B cell (primary cell): ENCODE measurements at regions not wholly inside any gene's neighbourhood (a gene's known extent, or its start where the extent isn't known, plus 50 kb on each side); places are given as distances from the start of the nearest gene placed in this dataset.

Source experiments
- EZH2 ChIP-seq: IDR thresholded peaks from 2 replicates; pipeline ENCODE4 v1.6.1; 2012; ENCODE audit warnings: borderline replicate concordance, low read depth, mild to moderate bottlenecking, moderate library complexity, low read length; ENCODE audit not compliant: insufficient read depth, poor library complexity, severe bottlenecking
- TF ChIP-seq, protein P1 (sequence below): fragments of 200-600 bp; IDR thresholded peaks from one replicate; pipeline ENCODE4 v1.8.0; 2022; ENCODE audit warnings: antibody characterized with exemption, mild to moderate bottlenecking

DNA sequence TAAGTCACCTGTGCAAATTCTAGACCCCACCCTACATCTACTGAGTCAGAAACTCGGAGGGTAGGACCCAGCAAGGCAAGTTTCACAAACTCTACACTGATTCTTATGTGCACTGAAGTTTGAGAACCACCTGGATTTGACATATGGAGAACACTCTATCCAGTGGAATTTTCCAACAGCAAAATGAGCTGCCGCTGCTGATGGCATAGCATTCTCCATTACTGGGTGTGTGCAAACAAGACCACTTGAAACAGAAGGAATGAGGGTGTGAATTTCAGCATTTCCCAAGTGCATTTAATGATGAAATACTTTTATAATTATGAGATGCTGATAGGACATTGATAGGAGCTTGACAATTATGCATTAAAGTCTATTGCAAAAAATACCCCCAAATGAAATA, 229.1 kb upstream of the IL12B start:
- TF ChIP-seq, protein P1, sequence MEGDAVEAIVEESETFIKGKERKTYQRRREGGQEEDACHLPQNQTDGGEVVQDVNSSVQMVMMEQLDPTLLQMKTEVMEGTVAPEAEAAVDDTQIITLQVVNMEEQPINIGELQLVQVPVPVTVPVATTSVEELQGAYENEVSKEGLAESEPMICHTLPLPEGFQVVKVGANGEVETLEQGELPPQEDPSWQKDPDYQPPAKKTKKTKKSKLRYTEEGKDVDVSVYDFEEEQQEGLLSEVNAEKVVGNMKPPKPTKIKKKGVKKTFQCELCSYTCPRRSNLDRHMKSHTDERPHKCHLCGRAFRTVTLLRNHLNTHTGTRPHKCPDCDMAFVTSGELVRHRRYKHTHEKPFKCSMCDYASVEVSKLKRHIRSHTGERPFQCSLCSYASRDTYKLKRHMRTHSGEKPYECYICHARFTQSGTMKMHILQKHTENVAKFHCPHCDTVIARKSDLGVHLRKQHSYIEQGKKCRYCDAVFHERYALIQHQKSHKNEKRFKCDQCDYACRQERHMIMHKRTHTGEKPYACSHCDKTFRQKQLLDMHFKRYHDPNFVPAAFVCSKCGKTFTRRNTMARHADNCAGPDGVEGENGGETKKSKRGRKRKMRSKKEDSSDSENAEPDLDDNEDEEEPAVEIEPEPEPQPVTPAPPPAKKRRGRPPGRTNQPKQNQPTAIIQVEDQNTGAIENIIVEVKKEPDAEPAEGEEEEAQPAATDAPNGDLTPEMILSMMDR: no peak
- TF ChIP-seq EZH2: no peak
